Breast epithelium (tissue), 3 donors: ENCODE measurements at regions not wholly inside any gene's neighbourhood (a gene's known extent, or its start where the extent isn't known, plus 50 kb on each side); places are given as distances from the start of the nearest gene placed in this dataset.

Source experiments
- CTCF ChIP-seq, 3 donors: fragments of 450-650 bp; IDR thresholded peaks; one replicate each; pipeline ENCODE4 v1.5.1; 2016 to 2017; ENCODE audit warnings: antibody characterized with exemption in 3 of 3, mild to moderate bottlenecking in 3 of 3, moderate library complexity in 3 of 3
- POLR2A ChIP-seq: fragments of 450-650 bp; IDR thresholded peaks from one replicate; pipeline ENCODE4 v1.6.1; 2016; ENCODE audit warnings: antibody characterized with exemption, mild to moderate bottlenecking, moderate library complexity

DNA sequence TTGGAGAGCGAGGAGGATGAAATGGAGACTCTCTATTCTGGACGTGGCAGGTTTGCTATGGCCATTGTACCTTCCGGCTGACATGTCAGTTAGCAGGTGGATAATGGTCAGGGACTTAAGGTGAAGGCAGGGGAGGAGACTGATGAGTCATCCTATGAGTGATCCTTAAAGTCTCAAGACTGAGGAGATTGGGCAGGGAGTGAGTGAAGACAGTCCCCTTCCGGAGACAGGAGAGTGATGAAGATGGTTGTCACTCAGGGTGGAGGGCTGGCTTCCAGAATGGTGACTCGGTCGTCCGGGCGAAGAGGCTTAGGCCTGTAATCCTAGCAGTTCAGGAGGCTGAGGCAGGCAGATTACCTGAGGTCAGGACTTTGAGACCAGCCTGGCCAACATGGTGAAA lies 49.8 kb upstream of the CCDC63 start:
- TF ChIP-seq CTCF (IDR thresholded peaks at IDR 0.05) (no peak), POLR2A (no peak)
